K562 (cell line): ENCODE measurements at regions not wholly inside any gene's neighbourhood (a gene's known extent, or its start where the extent isn't known, plus 50 kb on each side); places are given as distances from the start of the nearest gene placed in this dataset.

Source experiments
- ATAC-seq: fragments of 200-7000 bp; cut with Tn5 transposase; 3 replicates; pipeline ENCODE4 v1.9.1; 2020; ENCODE audit warnings: moderate library complexity
- BruUV-seq: library from RNA; stranded (reverse); fragments of 400-500 nt; replicated peaks from 2 replicates; lab custom pipeline; 2021; lab: Mats Ljungman, UMichigan
- CTCF ChIA-PET: fragments of 300-600 bp; formaldehyde crosslinking; extraction: SDS; loops from one replicate; lab custom pipeline; 2021; ENCODE audit warnings: low intra/inter-chr PET ratio; lab: Yijun Ruan, JAX
- POLR2A ChIA-PET: fragments of 300-600, 350-650 bp; sonication (Branson Sonifier 250); formaldehyde crosslinking; extraction: SDS; loops from one replicate; lab custom pipeline; 2021; ENCODE audit warnings: antibody characterized with exemption, inconsistent platforms; lab: Yijun Ruan, JAX
- DNase-seq, 4 experiments: peaks; one replicate each; pipeline versions ENCODE4 v3.0.0 to v3.0.0-alpha.2; 2011 to 2018; ENCODE audit warnings: low spot score in 3 of 4, mixed read lengths in 3 of 4; ENCODE audit errors: extremely low read depth in 1 of 4
- FAIRE-seq: peaks from 2 replicates; lab custom pipeline; 2011; peaks lifted over from hg19 to GRCh38; lab: Jason Lieb, UNC
- H2AFZ ChIP-seq: 2 replicates; pipeline ENCODE4 v1.6.0; 2011; ENCODE audit warnings: low read depth, low read length, control low read depth, inconsistent platforms
- H3K27ac ChIP-seq: fragments of 200-600 bp; 3 replicates; pipeline ENCODE4 v1.8.0; 2011; ENCODE audit warnings: low read depth, mild to moderate bottlenecking, control low read depth, inconsistent platforms, low read length, moderate library complexity, mixed read lengths; ENCODE audit errors: extremely low read depth
- H3K27me3 ChIP-seq, 2 experiments: fragments of 300-600 bp in 1 of 2; 2 replicates in 1 of 2; 3 replicates in 1 of 2; pipeline versions ENCODE4 v1.6.0 to v1.8.0; 2011; ENCODE audit warnings: inconsistent platforms in 2 of 2, low read length in 2 of 2, mild to moderate bottlenecking in 1 of 2, mixed read lengths in 1 of 2, moderate library complexity in 1 of 2; ENCODE audit not compliant: control insufficient read depth in 2 of 2, insufficient read depth in 2 of 2
- H3K36me3 ChIP-seq: fragments of 300-600 bp; 3 replicates; pipeline ENCODE4 v1.8.0; 2011; ENCODE audit warnings: mild to moderate bottlenecking, low read length, inconsistent platforms; ENCODE audit not compliant: control insufficient read depth, insufficient read depth
- H3K4me1 ChIP-seq, 2 experiments: fragments of 200-600 bp in 1 of 2; replicated peaks in 1 of 2; 2 replicates in 1 of 2; 3 replicates in 1 of 2; pipeline versions ENCODE4 v1.5.1 to v1.8.0; 2011; ENCODE audit warnings: inconsistent platforms in 2 of 2, low read length in 2 of 2, mild to moderate bottlenecking in 1 of 2, mixed read lengths in 1 of 2, moderate library complexity in 1 of 2; ENCODE audit not compliant: control insufficient read depth in 2 of 2, insufficient read depth in 2 of 2
- H3K4me2 ChIP-seq: 2 replicates; pipeline ENCODE4 v1.6.1; 2011; ENCODE audit warnings: low read length, control low read depth, inconsistent platforms, mixed read lengths; ENCODE audit not compliant: insufficient read depth
- H3K4me3 ChIP-seq: fragments of 200-600 bp; sonication (generic), shearing (Covaris generic); 2 replicates; pipeline ENCODE4 v1.5.1; 2016; ENCODE audit warnings: control low read depth, inconsistent platforms
- H3K79me2 ChIP-seq: fragments of 200-600 bp; 3 replicates; pipeline ENCODE4 v1.8.0; 2011; ENCODE audit warnings: low read length, inconsistent platforms; ENCODE audit not compliant: control insufficient read depth, insufficient read depth
- H3K9ac ChIP-seq, 2 experiments: 2 replicates each; pipeline versions ENCODE4 v1.6.0 to v1.6.1; 2011; ENCODE audit warnings: low read depth in 2 of 2, low read length in 2 of 2, control low read depth in 1 of 2, inconsistent platforms in 1 of 2, mild to moderate bottlenecking in 1 of 2, mixed read lengths in 1 of 2; ENCODE audit not compliant: insufficient read depth in 1 of 2
- H3K9me1 ChIP-seq: one replicate; pipeline ENCODE4 v1.6.0; 2011; ENCODE audit warnings: inconsistent platforms, mild to moderate bottlenecking, low read length, moderate library complexity; ENCODE audit not compliant: control insufficient read depth, insufficient read depth
- H3K9me3 ChIP-seq: replicated peaks from 2 replicates; pipeline ENCODE4 v1.5.1; 2011; ENCODE audit warnings: low read depth, low read length, inconsistent platforms; ENCODE audit not compliant: control insufficient read depth, insufficient read depth
- H4K20me1 ChIP-seq: replicated peaks from 2 replicates; pipeline ENCODE4 v1.6.1; 2011; ENCODE audit warnings: low read length, inconsistent platforms, mixed read lengths; ENCODE audit not compliant: control insufficient read depth, insufficient read depth
- MLLT1 ChIP-seq, 2 experiments: fragments of 450-650 bp; IDR thresholded peaks; 2 replicates each; pipeline ENCODE4 v1.6.1; 2016
- POLR2B ChIP-seq: fragments of 450-650 bp; IDR thresholded peaks from 2 replicates; pipeline ENCODE4 v1.6.1; 2018; ENCODE audit warnings: low read depth; ENCODE audit not compliant: partially characterized antibody
- ZNF518B ChIP-seq: fragments of 250-450 bp; sonication (Bioruptor Pico); IDR thresholded peaks from 2 replicates; pipeline ENCODE4 v1.5.0; 2021; ENCODE audit warnings: mild to moderate bottlenecking, moderate library complexity
- WGBS: fragments of 100-300 bp; shearing (Covaris generic); methylation state at CpG from one replicate; pipeline ENCODE4 v1.1.6; 2016; ENCODE audit warnings: low coverage, mixed read lengths; ENCODE audit not compliant: insufficient coverage; ENCODE audit errors: missing lambda C conversion rate; 5-methylcytosine and 5-hydroxymethylcytosine counted together
- in situ Hi-C: fragments of 300-500 bp; cut with MboI; formaldehyde crosslinking; loops from 4 replicates; pipeline ENCODE4 v1.15.0; 2018; ENCODE audit warnings: inconsistent platforms, mixed read lengths
- intact Hi-C: fragments of 100-400 bp; cut with micrococcal nuclease; formaldehyde crosslinking; loops from 2 replicates; pipeline ENCODE4 v1.14.2; 2022

GRCh38 chr1:229128066-229128608 is 142.8 kb upstream of the RAB4A start (continued):
- TF ChIP-seq MLLT1 (IDR thresholded peaks at IDR 0.05): no peak
- TF ChIP-seq, all 486 proteins: peak for 0

- Histone ChIP-seq H3K9me3 (no peaks in the 10 kb centered on the region), H3K9me1 (no peaks in the 10 kb centered on the region), H3K4me1 (no peaks in the 10 kb centered on the region), H3K79me2 (no peaks in the 10 kb centered on the region)
- 4% methylated on average over 17 of the region's 17 CpGs for WGBS
- no TSS peak for BruUV-seq
- TF ChIP-seq ZNF518B (CRISPR knock-in tag) (no peak), POLR2B (no peak)
- TF ChIP-seq, all 486 proteins: peak for 0
- Histone ChIP-seq H3K36me3 (no peaks in the 10 kb centered on the region), H3K4me2 (no peak overlapping the region), H4K20me1 (no peaks in the 10 kb centered on the region), H3K27me3 (peaks cover 12 to 31% of the 10 kb centered on the region in 2 experiments), H3K27ac (no peak overlapping the region), H2AFZ (no peak overlapping the region), H3K4me3 (no peak overlapping the region), H3K9ac (no peak overlapping the region)
- ChIA-PET CTCF (no interaction called here), POLR2A (interaction anchor here (0.6 to 1.2 kb wide), 5 partner anchors 8 to 18 kb away, joined by 3 read pairs; no protein-coding TSS in a partner anchor)
- intact Hi-C loops (loop anchor here (5.0 kb wide), 1 partner anchor 98 kb away; no protein-coding TSS in a partner anchor), in situ Hi-C loops (no loop called here)
- ATAC-seq: no peak; the same call in 2 of the 3 replicates
- FAIRE-seq: no peak
- no peak for DNase-seq
These were observed 141.4 kb upstream of the RAB4A start for GRCh38 chr1:229129301-229130027.
